ENCODE measurements at regions not wholly inside any gene's neighbourhood (a gene's known extent, or its start where the extent isn't known, plus 50 kb on each side); places are given as distances from the start of the nearest gene placed in this dataset.

- in situ Hi-C loops (cut with HindIII; ENCODE audit: low sequenced_read_pairs) = no loop called here
Observed at GRCh38 chr16:88315543-88316105, 67.1 kb upstream of the ZNF469 start.

GRCh38 chr16:88316151-88316550, 66.6 kb upstream of the ZNF469 start:
- in situ Hi-C loops (cut with HindIII; ENCODE audit: low sequenced_read_pairs) = no loop called here

- in situ Hi-C loops (cut with HindIII; ENCODE audit: low sequenced_read_pairs) = no loop called here
Observed at GRCh38 chr16:88316941-88317612, 65.7 kb upstream of the ZNF469 start.

- in situ Hi-C loops (cut with HindIII; ENCODE audit: low sequenced_read_pairs) = no loop called here
Observed at GRCh38 chr16:88317613-88317965, 65.2 kb upstream of the ZNF469 start.

GRCh38 chr16:88318051-88318450, 64.7 kb upstream of the ZNF469 start:
- in situ Hi-C loops (cut with HindIII; ENCODE audit: low sequenced_read_pairs) = no loop called here

- in situ Hi-C loops (cut with HindIII; ENCODE audit: low sequenced_read_pairs) = no loop called here
Observed at GRCh38 chr16:88318521-88318920, 64.2 kb upstream of the ZNF469 start.

GRCh38 chr16:88319116-88319965, 63.4 kb upstream of the ZNF469 start:
- in situ Hi-C loops (cut with HindIII; ENCODE audit: low sequenced_read_pairs) = no loop called here

- in situ Hi-C loops (cut with HindIII; ENCODE audit: low sequenced_read_pairs) = no loop called here
Observed at GRCh38 chr16:88320947-88321634, 61.7 kb upstream of the ZNF469 start.

GRCh38 chr16:88321635-88322499, 60.9 kb upstream of the ZNF469 start:
- in situ Hi-C loops (cut with HindIII; ENCODE audit: low sequenced_read_pairs) = no loop called here

- in situ Hi-C loops (cut with HindIII; ENCODE audit: low sequenced_read_pairs) = no loop called here
Observed at GRCh38 chr16:88322500-88322970, 60.2 kb upstream of the ZNF469 start.

- in situ Hi-C loops (cut with HindIII; ENCODE audit: low sequenced_read_pairs) = no loop called here
Observed at GRCh38 chr16:88323041-88323440, 59.7 kb upstream of the ZNF469 start.

GRCh38 chr16:88323546-88324330, 59.0 kb upstream of the ZNF469 start:
- in situ Hi-C loops (cut with HindIII; ENCODE audit: low sequenced_read_pairs) = no loop called here

GRCh38 chr16:88325087-88325750, 57.5 kb upstream of the ZNF469 start:
- in situ Hi-C loops (cut with HindIII; ENCODE audit: low sequenced_read_pairs) = no loop called here

- in situ Hi-C loops (cut with HindIII; ENCODE audit: low sequenced_read_pairs) = no loop called here
Observed at GRCh38 chr16:88325976-88326375, 56.8 kb upstream of the ZNF469 start.

GRCh38 chr16:88326611-88327485, 55.9 kb upstream of the ZNF469 start:
- in situ Hi-C loops (cut with HindIII; ENCODE audit: low sequenced_read_pairs) = no loop called here

GRCh38 chr16:88327561-88328312, 55.0 kb upstream of the ZNF469 start:
- in situ Hi-C loops (cut with HindIII; ENCODE audit: low sequenced_read_pairs) = no loop called here

- in situ Hi-C loops (cut with HindIII; ENCODE audit: low sequenced_read_pairs) = no loop called here
Observed at GRCh38 chr16:88328313-88328980, 54.3 kb upstream of the ZNF469 start.

Data from DLD1 (cell line).